ENCODE measurements at regions not wholly inside any gene's neighbourhood (a gene's known extent, or its start where the extent isn't known, plus 50 kb on each side); places are given as distances from the start of the nearest gene placed in this dataset.

DNA sequence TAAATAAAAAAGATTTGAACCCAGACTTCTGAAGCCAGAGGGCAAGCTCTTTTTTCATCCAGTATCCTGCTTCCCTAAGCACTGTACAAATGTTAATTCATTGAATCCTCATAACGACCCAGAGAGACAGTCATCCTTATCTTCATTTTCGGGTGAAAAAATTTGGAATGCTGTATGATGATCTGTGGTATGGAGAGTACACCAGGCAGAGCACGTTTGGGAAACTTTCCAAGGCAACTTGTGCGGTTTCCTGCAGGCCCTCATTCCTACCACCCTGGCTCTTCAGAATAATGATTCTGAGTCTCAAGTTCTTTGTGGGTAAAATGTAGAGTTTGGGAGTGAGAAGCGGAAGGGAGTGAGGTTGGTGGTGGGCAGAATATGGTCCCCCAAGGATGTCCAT lies 177.9 kb upstream of the CADM1 start:
- CTCF ChIA-PET: no interaction called here

DNA sequence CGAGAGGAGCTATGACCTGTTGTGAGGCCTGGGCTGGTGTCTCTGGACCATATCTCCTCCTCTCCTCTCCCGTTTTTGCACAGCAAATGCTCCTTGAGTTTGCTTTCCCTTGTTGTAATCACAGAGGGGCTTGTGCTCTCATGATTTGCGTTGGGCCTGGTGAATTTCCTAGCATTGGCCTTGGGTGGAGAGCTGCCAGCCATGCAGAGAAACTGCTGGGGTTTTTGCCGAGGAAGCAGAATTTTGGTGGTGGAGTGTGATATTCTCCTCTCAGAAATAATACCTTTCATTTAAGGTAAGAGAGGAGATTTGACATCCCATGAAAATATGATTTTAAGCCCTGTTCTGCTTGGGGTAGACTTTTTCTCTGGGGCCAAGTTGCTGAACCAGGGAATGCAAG lies 175.7 kb upstream of the CADM1 start:
- DNase-seq: no peak
- Histone ChIP-seq H3K27ac (ENCODE audit: low read depth in 2 of 2, low read length in 1 of 2) (no peak overlapping the region), H3K4me1 (ENCODE audit: control insufficient read depth in 1 of 2, insufficient read depth in 2 of 2, low read depth in 1 of 2, low read length in 1 of 2) (peaks cover 9 to 32% of the 10 kb centered on the region in 2 experiments; a peak in 3 of 4 replicates), H3F3A (replicated peaks; ENCODE audit: insufficient read depth) (peaks cover 5% of the 10 kb centered on the region), H3K9me2 (no peaks in the 10 kb centered on the region), H3K4me2 (no peak overlapping the region), H3K9me3 (no peaks in the 10 kb centered on the region), H2AFZ (ENCODE audit: low read depth) (no peak overlapping the region), H3K36me3 (replicated peaks in 1 of 2; ENCODE audit: control insufficient read depth in 1 of 2, insufficient read depth in 2 of 2, low read length in 1 of 2) (no peaks in the 10 kb centered on the region), H3K27me3 (ENCODE audit: insufficient read depth) (no peaks in the 10 kb centered on the region), H3K4me3 (ENCODE audit: low read depth in 2 of 2, low read length in 1 of 2) (no peak overlapping the region), H3K9ac (no peak overlapping the region), H3K79me2 (ENCODE audit: insufficient read depth) (no peaks in the 10 kb centered on the region), H4K20me1 (ENCODE audit: insufficient read depth) (no peaks in the 10 kb centered on the region)
- WGBS (ENCODE audit: low lambda C conversion rate): 66% methylated on average over 4 of the region's 4 CpGs
- no peak for TF ChIP-seq NRF1 (IDR thresholded peaks at IDR 0.05; ENCODE audit: low read depth, low read length)
- CTCF ChIA-PET: interaction anchor here (0.5 to 1.7 kb wide), 3 partner anchors 9 to 57 kb away, joined by 3 read pairs; no protein-coding TSS in a partner anchor
- POLR2A ChIA-PET: no interaction called here

More for the DNA sequence above, 177.9 kb upstream of the CADM1 start:
- H3K4me1 ChIP-seq (ENCODE audit: control insufficient read depth in 1 of 2, insufficient read depth in 2 of 2, low read depth in 1 of 2, low read length in 1 of 2): peaks cover 2 to 23% of the 10 kb centered on the region in 2 experiments; a peak in 2 of 4 replicates
- H3K4me3 ChIP-seq (ENCODE audit: low read depth in 2 of 2, low read length in 1 of 2): no peak overlapping the region
- no peaks in the 10 kb centered on the region for H4K20me1 ChIP-seq (ENCODE audit: insufficient read depth)
- H3K27me3 ChIP-seq (ENCODE audit: insufficient read depth): no peaks in the 10 kb centered on the region
- H3K9ac ChIP-seq: no peak overlapping the region
- H3K79me2 ChIP-seq (ENCODE audit: insufficient read depth): no peaks in the 10 kb centered on the region
- H3F3A ChIP-seq (replicated peaks; ENCODE audit: insufficient read depth): peaks cover 1% of the 10 kb centered on the region
- 66% methylated on average over 5 of the region's 5 CpGs for WGBS (ENCODE audit: low lambda C conversion rate)
- DNase-seq: no peak
- POLR2A ChIA-PET: no interaction called here
- TF ChIP-seq GABPA (IDR thresholded peaks at IDR 0.05; ENCODE audit: low read depth): no peak
- TF ChIP-seq FOXM1 (IDR thresholded peaks at IDR 0.05; ENCODE audit: low read depth): no peak
- no peak for TF ChIP-seq FOSL2 (IDR thresholded peaks at IDR 0.05; ENCODE audit: borderline replicate concordance, low read depth)
- TF ChIP-seq, protein P1, sequence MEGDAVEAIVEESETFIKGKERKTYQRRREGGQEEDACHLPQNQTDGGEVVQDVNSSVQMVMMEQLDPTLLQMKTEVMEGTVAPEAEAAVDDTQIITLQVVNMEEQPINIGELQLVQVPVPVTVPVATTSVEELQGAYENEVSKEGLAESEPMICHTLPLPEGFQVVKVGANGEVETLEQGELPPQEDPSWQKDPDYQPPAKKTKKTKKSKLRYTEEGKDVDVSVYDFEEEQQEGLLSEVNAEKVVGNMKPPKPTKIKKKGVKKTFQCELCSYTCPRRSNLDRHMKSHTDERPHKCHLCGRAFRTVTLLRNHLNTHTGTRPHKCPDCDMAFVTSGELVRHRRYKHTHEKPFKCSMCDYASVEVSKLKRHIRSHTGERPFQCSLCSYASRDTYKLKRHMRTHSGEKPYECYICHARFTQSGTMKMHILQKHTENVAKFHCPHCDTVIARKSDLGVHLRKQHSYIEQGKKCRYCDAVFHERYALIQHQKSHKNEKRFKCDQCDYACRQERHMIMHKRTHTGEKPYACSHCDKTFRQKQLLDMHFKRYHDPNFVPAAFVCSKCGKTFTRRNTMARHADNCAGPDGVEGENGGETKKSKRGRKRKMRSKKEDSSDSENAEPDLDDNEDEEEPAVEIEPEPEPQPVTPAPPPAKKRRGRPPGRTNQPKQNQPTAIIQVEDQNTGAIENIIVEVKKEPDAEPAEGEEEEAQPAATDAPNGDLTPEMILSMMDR (IDR thresholded peaks at IDR 0.05): no peak
- TF ChIP-seq YY1 (IDR thresholded peaks at IDR 0.05; ENCODE audit: low read depth): no peak
- no peak for TF ChIP-seq RAD21 (IDR thresholded peaks at IDR 0.05; ENCODE audit: low read length)
- TF ChIP-seq, protein P2, sequence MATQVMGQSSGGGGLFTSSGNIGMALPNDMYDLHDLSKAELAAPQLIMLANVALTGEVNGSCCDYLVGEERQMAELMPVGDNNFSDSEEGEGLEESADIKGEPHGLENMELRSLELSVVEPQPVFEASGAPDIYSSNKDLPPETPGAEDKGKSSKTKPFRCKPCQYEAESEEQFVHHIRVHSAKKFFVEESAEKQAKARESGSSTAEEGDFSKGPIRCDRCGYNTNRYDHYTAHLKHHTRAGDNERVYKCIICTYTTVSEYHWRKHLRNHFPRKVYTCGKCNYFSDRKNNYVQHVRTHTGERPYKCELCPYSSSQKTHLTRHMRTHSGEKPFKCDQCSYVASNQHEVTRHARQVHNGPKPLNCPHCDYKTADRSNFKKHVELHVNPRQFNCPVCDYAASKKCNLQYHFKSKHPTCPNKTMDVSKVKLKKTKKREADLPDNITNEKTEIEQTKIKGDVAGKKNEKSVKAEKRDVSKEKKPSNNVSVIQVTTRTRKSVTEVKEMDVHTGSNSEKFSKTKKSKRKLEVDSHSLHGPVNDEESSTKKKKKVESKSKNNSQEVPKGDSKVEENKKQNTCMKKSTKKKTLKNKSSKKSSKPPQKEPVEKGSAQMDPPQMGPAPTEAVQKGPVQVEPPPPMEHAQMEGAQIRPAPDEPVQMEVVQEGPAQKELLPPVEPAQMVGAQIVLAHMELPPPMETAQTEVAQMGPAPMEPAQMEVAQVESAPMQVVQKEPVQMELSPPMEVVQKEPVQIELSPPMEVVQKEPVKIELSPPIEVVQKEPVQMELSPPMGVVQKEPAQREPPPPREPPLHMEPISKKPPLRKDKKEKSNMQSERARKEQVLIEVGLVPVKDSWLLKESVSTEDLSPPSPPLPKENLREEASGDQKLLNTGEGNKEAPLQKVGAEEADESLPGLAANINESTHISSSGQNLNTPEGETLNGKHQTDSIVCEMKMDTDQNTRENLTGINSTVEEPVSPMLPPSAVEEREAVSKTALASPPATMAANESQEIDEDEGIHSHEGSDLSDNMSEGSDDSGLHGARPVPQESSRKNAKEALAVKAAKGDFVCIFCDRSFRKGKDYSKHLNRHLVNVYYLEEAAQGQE (IDR thresholded peaks at IDR 0.05; ENCODE audit: low read depth, low read length): no peak
- TF ChIP-seq, protein P3, sequence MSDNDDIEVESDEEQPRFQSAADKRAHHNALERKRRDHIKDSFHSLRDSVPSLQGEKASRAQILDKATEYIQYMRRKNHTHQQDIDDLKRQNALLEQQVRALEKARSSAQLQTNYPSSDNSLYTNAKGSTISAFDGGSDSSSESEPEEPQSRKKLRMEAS (IDR thresholded peaks at IDR 0.05; ENCODE audit: low read depth): no peak
- no peak for TF ChIP-seq ELF1 (IDR thresholded peaks at IDR 0.05)
- no peak for TF ChIP-seq GATA2 (CRISPR knock-in tag; IDR thresholded peaks at IDR 0.05)
- no peak for TF ChIP-seq SMC3 (IDR thresholded peaks at IDR 0.05; ENCODE audit: low read depth, low read length)
- TF ChIP-seq TAF1 (IDR thresholded peaks at IDR 0.05; ENCODE audit: borderline replicate concordance, low read depth, low read length): no peak
- no peak overlapping the region for H3K4me2 ChIP-seq
- no peaks in the 10 kb centered on the region for H3K9me2 ChIP-seq
- no peaks in the 10 kb centered on the region for H3K36me3 ChIP-seq (replicated peaks in 1 of 2; ENCODE audit: control insufficient read depth in 1 of 2, insufficient read depth in 2 of 2, low read length in 1 of 2)
- H3K9me3 ChIP-seq: no peaks in the 10 kb centered on the region
- H2AFZ ChIP-seq (ENCODE audit: low read depth): no peak overlapping the region
- H3K27ac ChIP-seq (ENCODE audit: low read depth in 2 of 2, low read length in 1 of 2): no peak overlapping the region

Data from SK-N-SH (cell line).